Adrenal gland (tissue), 5 donors: ENCODE measurements at regions not wholly inside any gene's neighbourhood (a gene's known extent, or its start where the extent isn't known, plus 50 kb on each side); places are given as distances from the start of the nearest gene placed in this dataset.

ENCODE experiments used
- CTCF ChIP-seq, 6 experiments: fragments of 450-650 bp in 4 of 6; fragments of 200-600 bp in 2 of 6; sonication (generic) in 1 of 6; IDR thresholded peaks; 1 replicate in 5 of 6; 2 replicates in 1 of 6; pipeline versions ENCODE4 v1.5.1 to v1.8.0; 2016 to 2021; ENCODE audit warnings: antibody characterized with exemption in 6 of 6, mild to moderate bottlenecking in 2 of 6, moderate library complexity in 1 of 6
- POLR2A ChIP-seq, 2 donors: fragments of 450-650 bp; IDR thresholded peaks; one replicate each; pipeline ENCODE4 v1.6.1; 2017; ENCODE audit warnings: antibody characterized with exemption in 2 of 2, mild to moderate bottlenecking in 2 of 2, moderate library complexity in 1 of 2
- donor health status: DM: no; HTN: no; CAD: no.

GRCh38 chr20:57038608-57039440 is 227.6 kb downstream of the BMP7 start:
- no peak for TF ChIP-seq POLR2A (IDR thresholded peaks at IDR 0.05)
- no peak for TF ChIP-seq CTCF (IDR thresholded peaks at IDR 0.05)
